Naive thymus-derived CD4-positive, alpha-beta T cell (primary cell): ENCODE measurements at regions not wholly inside any gene's neighbourhood (a gene's known extent, or its start where the extent isn't known, plus 50 kb on each side); places are given as distances from the start of the nearest gene placed in this dataset.
"Not testable (repeated sequence)": the region's sequence is repeated elsewhere in the genome, so short reads cannot be mapped to it uniquely, and the experiment has no call there.

ENCODE experiments used
- ATAC-seq: fragments of 150-1000 bp; cut with Tn5 transposase; 2 replicates; pipeline ENCODE4 v1.10.0; 2021; ENCODE audit warnings: mild to moderate bottlenecking, moderate library complexity
- CTCF ChIA-PET: fragments of 350-600 bp; sonication (Branson Sonifier 250); formaldehyde crosslinking; loops from one replicate; lab custom pipeline; 2021; ENCODE audit warnings: antibody characterized with exemption; lab: Charles Lee
- POLR2A ChIA-PET: fragments of 350-600 bp; sonication (Branson Sonifier 250); formaldehyde crosslinking; loops from one replicate; lab custom pipeline; 2021; ENCODE audit warnings: antibody characterized with exemption, inconsistent platforms; lab: Charles Lee
- DNase-seq, 9 donors: peaks; one replicate each; pipeline versions ENCODE4 v3.0.0 to v3.0.0-alpha.2; 2020 to 2022; ENCODE audit warnings: mixed read lengths in 1 of 9
- H3K27ac ChIP-seq: one replicate; pipeline ENCODE4 v1.7.0; 2013; ENCODE audit warnings: mild to moderate bottlenecking, low read depth, low read length, moderate library complexity
- H3K27me3 ChIP-seq, 2 donors: one replicate each; pipeline ENCODE4 v1.7.0; 2013; ENCODE audit warnings: low read length in 2 of 2, mild to moderate bottlenecking in 2 of 2, moderate library complexity in 2 of 2; ENCODE audit not compliant: control insufficient read depth in 2 of 2, insufficient read depth in 2 of 2
- H3K36me3 ChIP-seq, 3 experiments: 1 replicate in 2 of 3; 2 replicates in 1 of 3; pipeline ENCODE4 v1.7.0; 2013; ENCODE audit warnings: low read length in 3 of 3, mild to moderate bottlenecking in 3 of 3, moderate library complexity in 1 of 3; ENCODE audit not compliant: insufficient read depth in 3 of 3, control insufficient read depth in 2 of 3
- H3K4me1 ChIP-seq, 2 donors: one replicate each; pipeline ENCODE4 v1.7.0; 2013; ENCODE audit warnings: low read length in 2 of 2, mild to moderate bottlenecking in 2 of 2, moderate library complexity in 1 of 2; ENCODE audit not compliant: control insufficient read depth in 2 of 2, insufficient read depth in 2 of 2
- H3K4me3 ChIP-seq: 2 replicates; pipeline ENCODE4 v1.7.0; 2013; ENCODE audit warnings: mild to moderate bottlenecking, low read length
- H3K9me3 ChIP-seq, 3 experiments: 1 replicate in 2 of 3; 2 replicates in 1 of 3; pipeline ENCODE4 v1.7.0; 2013; ENCODE audit warnings: low read length in 3 of 3; ENCODE audit not compliant: control insufficient read depth in 2 of 3
- H3K27ac Mint-ChIP-seq, 9 donors: one replicate each; pipeline ENCODE4 v1.8.0; 2020 to 2022; ENCODE audit warnings: mixed read lengths in 9 of 9, mild to moderate bottlenecking in 8 of 9, moderate library complexity in 5 of 9, inconsistent platforms in 2 of 9
- H3K27me3 Mint-ChIP-seq, 5 donors: one replicate each; pipeline ENCODE4 v1.8.0; 2021 to 2022; ENCODE audit warnings: mixed read lengths in 5 of 5, mild to moderate bottlenecking in 1 of 5
- H3K36me3 Mint-ChIP-seq, 5 donors: one replicate each; pipeline ENCODE4 v1.8.0; 2020 to 2022; ENCODE audit warnings: mixed read lengths in 5 of 5, mild to moderate bottlenecking in 3 of 5, inconsistent platforms in 1 of 5
- H3K4me1 Mint-ChIP-seq, 7 donors: one replicate each; pipeline ENCODE4 v1.8.0; 2020 to 2022; ENCODE audit warnings: mixed read lengths in 7 of 7, mild to moderate bottlenecking in 3 of 7, inconsistent platforms in 1 of 7
- H3K4me3 Mint-ChIP-seq, 10 donors: one replicate each; pipeline ENCODE4 v1.8.0; 2020 to 2022; ENCODE audit warnings: mild to moderate bottlenecking in 10 of 10, mixed read lengths in 10 of 10, moderate library complexity in 6 of 10, inconsistent platforms in 2 of 10
- H3K9me3 Mint-ChIP-seq, 11 donors: one replicate each; pipeline ENCODE4 v1.8.0; 2020 to 2022; ENCODE audit warnings: mixed read lengths in 11 of 11, mild to moderate bottlenecking in 4 of 11, inconsistent platforms in 1 of 11, moderate library complexity in 1 of 11
- intact Hi-C, 2 donors: fragments of 100-400 bp; cut with micrococcal nuclease; formaldehyde crosslinking; loops; one replicate each; pipeline ENCODE4 v1.15.1; 2023

GRCh38 chr2:39494784-39495251, 57.7 kb upstream of the MAP4K3 start:
- H3K27me3 Mint-ChIP-seq = peaks cover 0 to 3% (median 0%) of the 10 kb centered on the region in 5 donors
- Histone ChIP-seq H3K27me3 (no peaks in the 10 kb centered on the region), H3K27ac (no peak overlapping the region), H3K4me3 (no peak overlapping the region), H3K4me1 (no peaks in the 10 kb centered on the region), H3K9me3 (no peaks in the 10 kb centered on the region), H3K36me3 (no peaks in the 10 kb centered on the region)
- H3K4me1 Mint-ChIP-seq = peaks cover 0 to 25% (median 0%) of the 10 kb centered on the region in 7 donors
- intact Hi-C loops = no loop called here
- POLR2A ChIA-PET = no interaction called here
- CTCF ChIA-PET = no interaction called here
- no peak overlapping the region for H3K4me3 Mint-ChIP-seq
- H3K27ac Mint-ChIP-seq = no peak overlapping the region
- H3K36me3 Mint-ChIP-seq = peaks cover 0 to 9% (median 5%) of the 10 kb centered on the region in 5 donors
- ATAC-seq = no peak
- peaks cover 0 to 17% (median 5%) of the 10 kb centered on the region in 11 donors for H3K9me3 Mint-ChIP-seq
- no peak for DNase-seq

DNA sequence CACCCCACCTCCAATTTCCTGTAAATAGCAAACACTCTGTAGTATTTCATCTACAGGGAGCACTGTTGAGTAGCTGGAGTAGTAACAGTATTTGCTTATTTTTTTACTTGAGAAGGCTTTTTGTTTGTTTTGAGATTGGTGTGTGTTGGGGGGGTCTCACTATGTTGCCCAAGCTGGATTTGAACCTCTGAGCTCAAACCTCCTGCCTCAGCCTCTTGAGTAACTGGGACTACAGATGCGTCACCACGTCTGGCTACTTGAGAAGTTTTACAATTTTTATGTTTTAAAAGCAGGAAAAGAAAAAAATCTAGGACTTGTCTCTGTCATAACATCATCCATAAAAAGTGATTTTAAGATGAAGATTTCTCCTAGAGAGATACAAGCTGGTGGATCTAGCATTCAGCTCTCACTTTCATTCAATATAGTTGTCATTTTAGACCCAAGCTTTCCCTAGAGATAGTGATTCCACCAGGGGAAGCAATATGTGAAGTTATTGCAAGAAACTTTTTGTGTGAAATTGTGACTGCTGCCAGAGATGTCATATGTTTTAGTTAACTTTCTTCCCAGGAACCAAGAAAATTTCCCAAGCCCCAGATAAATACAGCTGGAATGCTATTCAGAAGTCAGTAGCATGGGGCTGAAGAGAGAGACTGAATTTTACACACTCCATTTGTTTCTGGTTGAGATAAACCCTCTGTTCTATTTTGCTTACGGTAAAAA, 60.2 kb upstream of the MAP4K3 start:
- ChIA-PET CTCF (no interaction called here), POLR2A (no interaction called here)
- no peaks in the 10 kb centered on the region for H3K4me1 ChIP-seq
- ATAC-seq = no peak
- no peaks in the 10 kb centered on the region for H3K36me3 ChIP-seq
- H3K27ac ChIP-seq = no peak overlapping the region
- intact Hi-C loops = no loop called here
- Mint-ChIP-seq H3K4me3 (no peak overlapping the region), H3K27me3 (peaks cover under 1 to 10% (median 4%) of the 10 kb centered on the region in 5 donors), H3K9me3 (peaks cover 0 to 28% (median 8%) of the 10 kb centered on the region in 11 donors), H3K27ac (no peak overlapping the region), H3K36me3 (peaks cover 0 to 6% (median 5%) of the 10 kb centered on the region in 5 donors), H3K4me1 (peaks cover 0 to 16% (median 0%) of the 10 kb centered on the region in 7 donors)
- no peaks in the 10 kb centered on the region for H3K27me3 ChIP-seq
- no peak for DNase-seq
- no peak overlapping the region for H3K4me3 ChIP-seq
- no peaks in the 10 kb centered on the region for H3K9me3 ChIP-seq

- H3K4me3 ChIP-seq, H3K36me3 ChIP-seq, ATAC-seq, H3K36me3 Mint-ChIP-seq, POLR2A ChIA-PET, H3K4me3 Mint-ChIP-seq, H3K9me3 ChIP-seq, H3K27ac Mint-ChIP-seq, H3K27ac ChIP-seq, intact Hi-C loops, DNase-seq, H3K4me1 ChIP-seq, CTCF ChIA-PET, H3K27me3 ChIP-seq: not testable (repeated sequence)
- H3K27me3 Mint-ChIP-seq = peaks cover 9 to 18% (median 9%) of the 10 kb centered on the region in 5 donors
- H3K4me1 Mint-ChIP-seq = peaks cover 0 to 10% (median 0%) of the 10 kb centered on the region in 7 donors
- H3K9me3 Mint-ChIP-seq = peaks cover 0 to 32% (median 8%) of the 10 kb centered on the region in 11 donors
These were observed 61.1 kb upstream of the MAP4K3 start for GRCh38 chr2:39498176-39498575.

DNA sequence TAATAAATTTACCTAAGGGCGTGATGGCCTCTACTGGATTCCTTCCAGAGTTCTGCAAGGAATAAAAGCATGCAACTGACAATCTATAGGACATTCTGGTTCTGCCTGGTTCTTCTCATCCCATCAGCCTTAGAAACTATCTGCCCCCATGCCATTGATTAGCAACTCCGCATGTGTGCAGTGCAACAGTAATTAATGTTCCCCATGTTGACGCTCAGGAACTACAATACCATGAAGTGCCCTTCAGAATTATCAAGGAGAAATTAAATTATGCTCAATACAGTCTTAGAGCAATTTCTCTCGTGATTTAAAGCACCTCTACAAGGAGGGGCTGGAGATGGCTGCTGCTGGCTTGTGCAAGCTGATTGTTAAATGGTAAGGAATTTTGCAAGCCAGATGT, 61.7 kb upstream of the MAP4K3 start:
- H3K27me3 ChIP-seq = no peaks in the 10 kb centered on the region
- no peak overlapping the region for H3K27ac ChIP-seq
- no peaks in the 10 kb centered on the region for H3K4me1 ChIP-seq
- ATAC-seq = no peak
- peaks cover 0 to 6% (median 5%) of the 10 kb centered on the region in 5 donors for H3K36me3 Mint-ChIP-seq
- peaks cover 0 to 32% (median 8%) of the 10 kb centered on the region in 11 donors for H3K9me3 Mint-ChIP-seq
- no peak overlapping the region for H3K27ac Mint-ChIP-seq
- H3K4me3 ChIP-seq = no peak overlapping the region
- H3K4me3 Mint-ChIP-seq = no peak overlapping the region
- no peak for DNase-seq
- no peaks in the 10 kb centered on the region for H3K9me3 ChIP-seq
- peaks cover 0 to 10% (median 0%) of the 10 kb centered on the region in 7 donors for H3K4me1 Mint-ChIP-seq
- intact Hi-C loops = no loop called here
- POLR2A ChIA-PET = no interaction called here
- H3K27me3 Mint-ChIP-seq = peaks cover 9 to 19% (median 10%) of the 10 kb centered on the region in 5 donors
- no peaks in the 10 kb centered on the region for H3K36me3 ChIP-seq
- CTCF ChIA-PET = no interaction called here

DNA sequence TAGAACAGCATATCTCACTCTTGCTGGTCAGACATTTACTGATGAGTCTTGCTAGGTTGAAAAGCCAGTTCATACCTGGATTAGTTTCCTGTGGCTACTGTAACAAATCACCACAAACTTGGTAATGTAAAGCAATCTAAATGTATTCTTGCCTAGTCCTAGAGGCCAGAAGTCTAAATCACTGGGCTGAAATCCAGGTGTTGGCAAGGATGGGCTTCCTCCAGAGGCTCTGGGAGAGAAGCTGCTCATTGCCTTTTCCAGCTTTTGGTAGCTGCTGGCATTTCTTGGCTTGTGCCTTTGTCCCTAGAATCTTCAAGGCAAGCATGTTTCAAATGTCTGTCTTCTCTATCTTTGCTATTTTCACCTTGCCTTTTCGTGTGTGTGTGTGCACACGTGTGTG, 62.3 kb upstream of the MAP4K3 start:
- Histone ChIP-seq H3K4me3 (no peak overlapping the region), H3K4me1 (no peaks in the 10 kb centered on the region), H3K9me3 (no peaks in the 10 kb centered on the region), H3K27ac (no peak overlapping the region), H3K27me3 (no peaks in the 10 kb centered on the region), H3K36me3 (no peaks in the 10 kb centered on the region)
- ChIA-PET POLR2A (no interaction called here), CTCF (no interaction called here)
- peaks cover 0 to 6% (median 5%) of the 10 kb centered on the region in 5 donors for H3K36me3 Mint-ChIP-seq
- no peak overlapping the region for H3K4me3 Mint-ChIP-seq
- peaks cover 0 to 10% (median 0%) of the 10 kb centered on the region in 7 donors for H3K4me1 Mint-ChIP-seq
- intact Hi-C loops = no loop called here
- peaks cover 0 to 32% (median 8%) of the 10 kb centered on the region in 11 donors for H3K9me3 Mint-ChIP-seq
- H3K27ac Mint-ChIP-seq = no peak overlapping the region
- H3K27me3 Mint-ChIP-seq = peaks cover 9 to 22% (median 15%) of the 10 kb centered on the region in 5 donors
- no peak for DNase-seq
- ATAC-seq = no peak

- no peak overlapping the region for H3K27ac Mint-ChIP-seq
These were observed 64.3 kb upstream of the MAP4K3 start for GRCh38 chr2:39501412-39501811.

More at GRCh38 chr2:39501412-39501811, 64.3 kb upstream of the MAP4K3 start:
- peaks cover 0 to 6% (median 5%) of the 10 kb centered on the region in 5 donors for H3K36me3 Mint-ChIP-seq
- DNase-seq (no peak), ATAC-seq (no peak)
- intact Hi-C loops = no loop called here
- no peak overlapping the region for H3K27ac ChIP-seq
- H3K4me3 Mint-ChIP-seq = no peak overlapping the region
- H3K27me3 Mint-ChIP-seq = peaks cover 9 to 25% (median 17%) of the 10 kb centered on the region in 5 donors
- H3K9me3 Mint-ChIP-seq = peaks cover 0 to 32% (median 8%) of the 10 kb centered on the region in 11 donors
- no peak overlapping the region for H3K4me3 ChIP-seq
- no peaks in the 10 kb centered on the region for H3K36me3 ChIP-seq
- CTCF ChIA-PET = interaction anchor here (0.5 kb wide), 1 partner anchor 13 kb away, joined by 5 read pairs; no protein-coding TSS in a partner anchor
- peaks cover 0 to 3% (median 0%) of the 10 kb centered on the region in 7 donors for H3K4me1 Mint-ChIP-seq
- POLR2A ChIA-PET = no interaction called here
- no peaks in the 10 kb centered on the region for H3K27me3 ChIP-seq
- H3K9me3 ChIP-seq = no peaks in the 10 kb centered on the region
- H3K4me1 ChIP-seq = no peaks in the 10 kb centered on the region
